Osteoblast (primary cell): ENCODE measurements at regions not wholly inside any gene's neighbourhood (a gene's known extent, or its start where the extent isn't known, plus 50 kb on each side); places are given as distances from the start of the nearest gene placed in this dataset.

Experiments
- DNase-seq: peaks from one replicate; pipeline ENCODE4 v3.0.0; 2011; ENCODE audit warnings: low spot score, mixed read lengths; ENCODE audit not compliant: insufficient read length; ENCODE audit errors: missing footprints
- H2AFZ ChIP-seq: 2 replicates; pipeline ENCODE4 v1.6.0; 2011; ENCODE audit warnings: mild to moderate bottlenecking, low read length
- H3K27ac ChIP-seq: 2 replicates; pipeline ENCODE4 v1.5.1; 2011; ENCODE audit warnings: mild to moderate bottlenecking, low read depth, low read length, moderate library complexity
- H3K27me3 ChIP-seq: 2 replicates; pipeline ENCODE4 v1.6.0; 2012; ENCODE audit warnings: mild to moderate bottlenecking, control low read depth, inconsistent platforms, low read length, moderate library complexity; ENCODE audit not compliant: insufficient read depth
- H3K36me3 ChIP-seq: 2 replicates; pipeline ENCODE4 v1.5.1; 2011; ENCODE audit warnings: mild to moderate bottlenecking, low read length, control low read depth, moderate library complexity; ENCODE audit not compliant: insufficient read depth
- H3K4me1 ChIP-seq: 2 replicates; pipeline ENCODE4 v1.5.1; 2011; ENCODE audit warnings: mild to moderate bottlenecking, low read length, control low read depth, moderate library complexity; ENCODE audit not compliant: insufficient read depth
- H3K4me2 ChIP-seq: 2 replicates; pipeline ENCODE4 v1.6.0; 2011; ENCODE audit warnings: mild to moderate bottlenecking, low read length; ENCODE audit not compliant: insufficient read depth
- H3K4me3 ChIP-seq: fragments of 200-600 bp; sonication (generic); 3 replicates; pipeline ENCODE4 v1.5.1; 2012; ENCODE audit warnings: mild to moderate bottlenecking, low read length, inconsistent platforms; ENCODE audit not compliant: insufficient read depth
- H3K79me2 ChIP-seq: 2 replicates; pipeline ENCODE4 v1.6.0; 2012; ENCODE audit warnings: mild to moderate bottlenecking, low read length, control low read depth, inconsistent platforms; ENCODE audit not compliant: insufficient read depth
- H3K9me3 ChIP-seq: 2 replicates; pipeline ENCODE4 v1.5.1; 2011; ENCODE audit warnings: low read depth, low read length, control low read depth
- H4K20me1 ChIP-seq: 2 replicates; pipeline ENCODE4 v1.6.0; 2012; ENCODE audit warnings: mild to moderate bottlenecking, low read length, control low read depth; ENCODE audit not compliant: insufficient read depth
- TF ChIP-seq, protein P1 (sequence below): IDR thresholded peaks from 2 replicates; pipeline ENCODE4 v1.5.1; 2011; ENCODE audit warnings: mild to moderate bottlenecking, low read depth, low read length, moderate library complexity; ENCODE audit errors: extremely low read depth

DNA sequence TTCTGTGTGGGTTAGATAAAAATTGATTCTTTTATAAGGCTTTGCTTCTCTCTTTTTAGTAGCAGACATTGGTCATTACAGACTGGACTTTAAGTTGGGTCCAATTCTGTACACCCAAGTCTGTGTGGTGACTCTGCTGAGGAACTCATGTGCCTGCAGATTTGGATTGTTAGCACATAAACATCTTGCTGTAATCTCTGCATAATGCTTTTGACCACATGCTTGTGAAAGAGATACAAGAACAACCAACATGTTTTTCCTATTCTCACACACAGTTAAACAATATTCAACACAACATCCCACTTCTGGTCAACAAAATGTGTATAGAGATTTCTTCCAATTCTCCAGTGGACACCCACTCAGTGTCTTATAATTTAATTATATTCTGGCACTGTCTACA, 270.1 kb downstream of the RDH14 start:
- Histone ChIP-seq H3K4me3 (no peak overlapping the region), H3K27ac (no peak overlapping the region), H2AFZ (no peak overlapping the region), H3K79me2 (no peaks in the 10 kb centered on the region), H4K20me1 (no peaks in the 10 kb centered on the region), H3K27me3 (no peaks in the 10 kb centered on the region), H3K9me3 (no peaks in the 10 kb centered on the region), H3K4me2 (no peak overlapping the region), H3K4me1 (peaks cover 9% of the 10 kb centered on the region), H3K36me3 (no peaks in the 10 kb centered on the region)
- TF ChIP-seq, protein P1, sequence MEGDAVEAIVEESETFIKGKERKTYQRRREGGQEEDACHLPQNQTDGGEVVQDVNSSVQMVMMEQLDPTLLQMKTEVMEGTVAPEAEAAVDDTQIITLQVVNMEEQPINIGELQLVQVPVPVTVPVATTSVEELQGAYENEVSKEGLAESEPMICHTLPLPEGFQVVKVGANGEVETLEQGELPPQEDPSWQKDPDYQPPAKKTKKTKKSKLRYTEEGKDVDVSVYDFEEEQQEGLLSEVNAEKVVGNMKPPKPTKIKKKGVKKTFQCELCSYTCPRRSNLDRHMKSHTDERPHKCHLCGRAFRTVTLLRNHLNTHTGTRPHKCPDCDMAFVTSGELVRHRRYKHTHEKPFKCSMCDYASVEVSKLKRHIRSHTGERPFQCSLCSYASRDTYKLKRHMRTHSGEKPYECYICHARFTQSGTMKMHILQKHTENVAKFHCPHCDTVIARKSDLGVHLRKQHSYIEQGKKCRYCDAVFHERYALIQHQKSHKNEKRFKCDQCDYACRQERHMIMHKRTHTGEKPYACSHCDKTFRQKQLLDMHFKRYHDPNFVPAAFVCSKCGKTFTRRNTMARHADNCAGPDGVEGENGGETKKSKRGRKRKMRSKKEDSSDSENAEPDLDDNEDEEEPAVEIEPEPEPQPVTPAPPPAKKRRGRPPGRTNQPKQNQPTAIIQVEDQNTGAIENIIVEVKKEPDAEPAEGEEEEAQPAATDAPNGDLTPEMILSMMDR: no peak
- DNase-seq: no peak

DNA sequence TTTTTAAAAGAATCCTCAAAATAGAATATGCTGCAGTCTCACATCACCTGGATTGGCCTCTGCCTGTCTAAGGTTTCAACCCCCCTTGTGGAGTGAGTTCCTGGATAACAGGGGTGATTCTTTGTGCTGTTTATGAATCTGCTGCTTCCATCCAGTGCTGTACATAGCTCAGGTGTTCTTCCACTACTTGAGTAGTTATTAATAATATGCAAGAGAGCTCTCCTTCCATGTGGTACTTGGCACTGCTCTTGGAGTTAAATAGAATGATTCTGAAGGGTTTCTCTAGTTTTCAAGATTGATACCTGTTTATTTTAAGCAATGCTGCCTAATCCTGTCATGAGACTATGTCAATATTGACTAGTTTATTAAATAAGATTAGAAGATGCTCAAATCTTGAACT, 273.6 kb downstream of the RDH14 start:
- Histone ChIP-seq H3K4me2 (no peak overlapping the region), H4K20me1 (no peaks in the 10 kb centered on the region), H3K4me3 (no peak overlapping the region), H2AFZ (no peak overlapping the region), H3K4me1 (peaks cover 6% of the 10 kb centered on the region), H3K9me3 (no peaks in the 10 kb centered on the region), H3K79me2 (no peaks in the 10 kb centered on the region), H3K27me3 (no peaks in the 10 kb centered on the region), H3K36me3 (no peaks in the 10 kb centered on the region), H3K27ac (no peak overlapping the region)
- DNase-seq: no peak
- TF ChIP-seq, protein P1: no peak

DNA sequence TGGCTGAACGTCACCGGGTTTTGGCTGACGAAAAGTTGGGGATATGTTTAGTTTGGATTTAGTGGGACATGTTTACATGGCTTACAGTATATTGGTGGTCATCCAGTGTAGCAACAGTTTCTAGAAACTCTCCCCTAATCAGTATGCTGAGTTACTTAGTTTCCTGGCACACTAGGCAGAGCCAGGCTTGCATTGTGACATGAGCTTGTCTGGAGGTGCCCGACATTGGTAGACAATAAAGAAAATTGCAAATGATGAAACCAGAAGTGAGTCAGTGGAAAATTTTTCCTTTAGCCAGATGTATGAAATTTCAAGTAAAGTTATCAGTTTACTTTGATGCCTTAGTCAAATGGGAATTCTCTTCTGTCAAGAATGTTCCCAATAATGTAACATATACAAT, 276.1 kb downstream of the RDH14 start:
- no peaks in the 10 kb centered on the region for H3K79me2 ChIP-seq
- H3K4me1 ChIP-seq: no peaks in the 10 kb centered on the region
- no peak overlapping the region for H3K27ac ChIP-seq
- H4K20me1 ChIP-seq: no peaks in the 10 kb centered on the region
- H2AFZ ChIP-seq: no peak overlapping the region
- H3K4me2 ChIP-seq: no peak overlapping the region
- H3K36me3 ChIP-seq: no peaks in the 10 kb centered on the region
- no peak for DNase-seq
- TF ChIP-seq, protein P1: no peak
- H3K9me3 ChIP-seq: no peaks in the 10 kb centered on the region
- no peak overlapping the region for H3K4me3 ChIP-seq
- no peaks in the 10 kb centered on the region for H3K27me3 ChIP-seq

DNA sequence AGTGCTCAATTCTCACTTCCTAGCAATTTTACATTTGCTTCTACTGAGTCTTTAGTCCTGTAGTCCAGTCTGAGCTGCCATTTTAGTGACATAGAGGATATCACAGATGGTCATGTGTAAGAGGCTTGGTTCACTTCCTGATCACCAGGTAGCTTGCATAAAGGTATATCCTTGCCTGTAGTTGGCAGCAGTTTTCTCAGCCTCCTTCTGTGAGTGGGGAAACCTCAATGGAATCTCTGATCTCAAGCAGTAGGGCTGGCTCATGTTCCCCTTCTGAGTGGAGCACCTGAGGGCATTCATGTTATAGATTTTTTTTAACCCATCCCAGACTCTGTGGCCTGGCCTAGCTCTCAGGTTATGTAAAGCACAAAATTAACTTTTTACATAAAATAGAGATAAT, 278.4 kb downstream of the RDH14 start:
- H4K20me1 ChIP-seq: no peaks in the 10 kb centered on the region
- no peaks in the 10 kb centered on the region for H3K4me1 ChIP-seq
- H2AFZ ChIP-seq: no peak overlapping the region
- H3K9me3 ChIP-seq: no peaks in the 10 kb centered on the region
- no peak overlapping the region for H3K4me3 ChIP-seq
- no peak overlapping the region for H3K4me2 ChIP-seq
- no peak for DNase-seq
- no peaks in the 10 kb centered on the region for H3K36me3 ChIP-seq
- H3K27me3 ChIP-seq: no peaks in the 10 kb centered on the region
- H3K79me2 ChIP-seq: no peaks in the 10 kb centered on the region
- TF ChIP-seq, protein P1: no peak
- no peak overlapping the region for H3K27ac ChIP-seq
